Neural progenitor cell (in vitro differentiated cells): ENCODE measurements at regions not wholly inside any gene's neighbourhood (a gene's known extent, or its start where the extent isn't known, plus 50 kb on each side); places are given as distances from the start of the nearest gene placed in this dataset.

Experiments used
- EZH2 ChIP-seq: fragments of 200-600 bp; sonication (generic); IDR thresholded peaks from 2 replicates; pipeline ENCODE4 v1.6.1; 2017; ENCODE audit warnings: antibody characterized with exemption, mild to moderate bottlenecking, moderate library complexity
- EZH2phosphoT487 ChIP-seq: fragments of 200-600 bp; sonication (generic); IDR thresholded peaks from 2 replicates; pipeline ENCODE4 v1.6.1; 2017; ENCODE audit warnings: antibody characterized with exemption
- TF ChIP-seq, protein P1 (sequence below): fragments of 200-600 bp; sonication (generic); IDR thresholded peaks from 2 replicates; pipeline ENCODE4 v1.5.1; 2017; ENCODE audit warnings: antibody characterized with exemption, mild to moderate bottlenecking

DNA sequence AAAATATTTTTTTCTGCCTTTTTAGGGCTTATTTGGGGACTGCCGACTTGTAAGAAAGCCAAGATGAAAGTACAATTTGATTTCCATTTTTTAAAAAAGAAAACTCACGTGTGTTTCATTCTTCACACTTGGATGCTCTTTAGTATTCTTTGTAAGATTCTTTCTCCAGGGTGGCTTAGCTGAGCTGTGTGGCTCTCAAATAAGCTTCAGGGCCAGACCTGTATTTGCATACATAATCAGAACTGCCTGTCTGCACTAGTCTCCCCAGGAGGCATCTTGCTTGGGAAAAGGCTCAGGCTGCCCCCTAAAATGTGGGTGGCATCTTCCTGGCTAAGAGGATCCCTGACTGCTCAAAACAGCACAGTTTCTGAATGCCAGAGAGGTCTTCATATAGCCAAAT is 498.4 kb downstream of the MID1IP1 start:
- TF ChIP-seq, protein P1, sequence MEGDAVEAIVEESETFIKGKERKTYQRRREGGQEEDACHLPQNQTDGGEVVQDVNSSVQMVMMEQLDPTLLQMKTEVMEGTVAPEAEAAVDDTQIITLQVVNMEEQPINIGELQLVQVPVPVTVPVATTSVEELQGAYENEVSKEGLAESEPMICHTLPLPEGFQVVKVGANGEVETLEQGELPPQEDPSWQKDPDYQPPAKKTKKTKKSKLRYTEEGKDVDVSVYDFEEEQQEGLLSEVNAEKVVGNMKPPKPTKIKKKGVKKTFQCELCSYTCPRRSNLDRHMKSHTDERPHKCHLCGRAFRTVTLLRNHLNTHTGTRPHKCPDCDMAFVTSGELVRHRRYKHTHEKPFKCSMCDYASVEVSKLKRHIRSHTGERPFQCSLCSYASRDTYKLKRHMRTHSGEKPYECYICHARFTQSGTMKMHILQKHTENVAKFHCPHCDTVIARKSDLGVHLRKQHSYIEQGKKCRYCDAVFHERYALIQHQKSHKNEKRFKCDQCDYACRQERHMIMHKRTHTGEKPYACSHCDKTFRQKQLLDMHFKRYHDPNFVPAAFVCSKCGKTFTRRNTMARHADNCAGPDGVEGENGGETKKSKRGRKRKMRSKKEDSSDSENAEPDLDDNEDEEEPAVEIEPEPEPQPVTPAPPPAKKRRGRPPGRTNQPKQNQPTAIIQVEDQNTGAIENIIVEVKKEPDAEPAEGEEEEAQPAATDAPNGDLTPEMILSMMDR = no peak
- TF ChIP-seq EZH2phosphoT487 = no peak
- TF ChIP-seq EZH2 = no peak
